GM18867 (cell line): ENCODE measurements at regions not wholly inside any gene's neighbourhood (a gene's known extent, or its start where the extent isn't known, plus 50 kb on each side); places are given as distances from the start of the nearest gene placed in this dataset.

ENCODE experiments used
- ATAC-seq: cut with Tn5 transposase; IDR thresholded peaks from one replicate; pipeline ENCODE4 v1.9.1; 2021; ENCODE audit warnings: mild to moderate bottlenecking, moderate library complexity; ENCODE audit not compliant: unreplicated experiment

DNA sequence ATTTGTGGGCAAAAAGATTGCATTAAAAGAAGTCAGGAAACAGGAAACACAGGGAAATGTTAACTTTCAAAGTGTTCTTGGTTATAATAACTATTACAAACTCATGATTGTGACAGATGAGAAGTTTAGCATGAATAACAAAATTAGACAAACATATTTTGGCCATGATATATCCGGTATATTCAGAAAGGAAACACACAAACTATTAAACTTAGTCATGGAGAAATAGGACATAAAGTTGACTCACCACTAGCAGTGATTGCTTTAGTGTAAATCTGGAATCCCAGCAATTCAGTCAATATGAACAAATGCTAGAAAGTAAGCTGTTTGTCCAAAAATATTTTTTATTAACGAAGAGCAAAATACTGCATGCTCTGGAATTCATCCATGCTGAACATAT, 1299.9 kb downstream of the C4orf33 start:
- ATAC-seq, result no peak

DNA sequence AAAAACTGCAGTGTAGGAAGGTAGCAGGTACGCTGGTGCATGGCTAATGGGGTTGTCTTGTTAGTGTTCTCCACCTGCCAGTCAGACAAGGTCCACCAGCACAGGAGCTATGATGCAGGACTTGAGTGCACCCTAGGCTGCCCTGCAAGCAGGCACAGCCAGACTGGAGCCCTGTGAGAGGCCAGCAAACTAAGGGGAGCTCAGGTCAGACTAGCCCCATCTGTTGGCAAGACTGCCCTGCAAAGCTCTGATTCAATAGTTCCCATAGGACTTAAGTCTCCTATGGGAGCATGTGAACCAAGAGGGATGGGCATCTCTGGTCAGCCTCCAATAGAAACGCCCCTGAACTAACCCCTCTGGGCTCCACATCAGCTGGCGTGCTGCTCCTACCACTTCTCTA, 1307.3 kb downstream of the C4orf33 start:
- ATAC-seq, result no peak

DNA sequence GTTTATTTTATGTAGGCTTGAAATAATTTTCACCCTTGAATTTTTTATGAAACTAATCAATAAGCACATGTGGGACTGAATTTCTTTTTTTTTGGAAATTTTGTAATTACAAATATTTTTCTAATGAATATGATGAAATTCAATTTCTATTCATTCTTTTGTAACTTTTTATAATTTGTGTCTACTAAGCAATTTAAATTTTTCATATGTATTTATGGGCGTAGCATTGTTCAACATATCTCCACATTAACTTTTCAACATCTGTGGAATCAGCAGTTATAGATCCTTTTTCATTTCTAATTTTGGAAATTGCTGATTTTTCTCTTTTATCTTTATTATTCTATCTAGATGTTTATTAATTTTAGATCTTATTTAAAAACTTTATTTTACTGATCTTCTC, 1320.3 kb downstream of the C4orf33 start:
- no peak for ATAC-seq

DNA sequence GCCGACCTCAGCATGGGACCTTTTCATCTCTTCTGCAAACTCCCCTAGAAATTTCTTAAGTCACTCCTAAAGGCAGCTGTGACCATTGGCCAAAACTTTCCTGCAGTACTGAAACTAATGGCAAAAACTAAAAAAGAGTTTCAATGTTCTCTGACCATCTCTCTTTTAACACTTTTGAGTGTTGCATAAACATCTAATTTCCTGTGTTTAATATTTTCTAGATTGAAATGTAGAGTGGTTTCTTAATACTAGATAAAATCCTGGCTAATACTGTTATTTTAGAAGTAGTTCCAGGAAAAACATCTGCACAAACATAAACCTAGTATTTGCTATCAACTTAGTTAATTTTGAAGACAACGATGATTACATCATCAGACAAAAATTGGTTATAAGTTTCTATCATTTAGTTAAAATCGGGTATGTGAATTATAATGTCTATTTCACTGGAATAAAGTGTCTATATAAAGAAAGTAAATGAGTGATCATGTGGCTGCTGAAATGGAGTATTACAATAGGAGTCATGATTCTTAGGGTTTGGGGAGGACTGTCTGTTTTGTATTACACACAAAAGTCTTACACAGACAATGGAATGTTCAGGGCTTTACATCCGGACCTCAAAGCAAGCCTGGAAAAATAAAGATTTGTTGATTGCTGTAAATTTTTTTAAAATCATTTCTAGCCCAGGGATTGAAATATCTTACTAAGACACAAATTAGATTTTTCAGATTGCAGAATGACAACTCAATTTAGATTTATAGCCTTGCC, 1323.4 kb downstream of the C4orf33 start:
- no peak for ATAC-seq

DNA sequence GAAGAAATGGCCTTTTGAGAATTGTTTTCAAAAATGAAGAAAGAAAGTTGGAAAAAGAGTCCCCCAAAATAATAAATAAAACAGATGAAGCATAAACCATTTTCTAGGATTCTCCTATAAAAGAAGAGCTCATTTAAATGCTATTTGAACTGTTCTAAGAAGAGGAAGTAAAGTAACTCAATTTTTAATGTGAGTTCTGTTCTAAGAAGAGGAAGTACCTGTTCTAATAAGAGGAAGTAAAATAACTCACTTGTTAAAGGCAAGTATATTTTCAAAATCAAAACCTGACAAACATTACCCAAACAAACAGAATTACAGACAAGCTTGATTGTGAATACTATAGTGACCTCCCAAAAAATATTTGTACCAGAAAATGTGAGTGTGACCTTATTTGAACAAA, 1326.3 kb downstream of the C4orf33 start:
- no peak for ATAC-seq

DNA sequence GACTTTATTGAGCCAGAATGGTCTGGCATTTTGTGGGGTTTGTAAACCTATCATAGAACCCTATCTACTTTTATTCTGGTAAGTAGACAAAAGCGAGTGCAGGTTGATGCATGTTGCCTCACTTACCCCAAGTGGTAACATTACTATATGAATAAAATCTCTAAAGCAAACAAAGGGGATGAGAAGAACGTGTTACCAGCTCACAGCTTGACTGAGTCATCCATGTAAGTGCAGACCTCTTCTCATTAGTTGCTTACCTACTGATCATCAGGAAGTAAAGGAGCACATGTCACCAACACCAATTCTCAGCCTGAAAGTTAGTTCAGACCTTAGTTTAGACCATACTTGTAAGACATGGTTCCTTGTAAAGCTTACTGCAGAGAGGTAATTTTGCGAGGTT, 1328.3 kb downstream of the C4orf33 start:
- no peak for ATAC-seq

DNA sequence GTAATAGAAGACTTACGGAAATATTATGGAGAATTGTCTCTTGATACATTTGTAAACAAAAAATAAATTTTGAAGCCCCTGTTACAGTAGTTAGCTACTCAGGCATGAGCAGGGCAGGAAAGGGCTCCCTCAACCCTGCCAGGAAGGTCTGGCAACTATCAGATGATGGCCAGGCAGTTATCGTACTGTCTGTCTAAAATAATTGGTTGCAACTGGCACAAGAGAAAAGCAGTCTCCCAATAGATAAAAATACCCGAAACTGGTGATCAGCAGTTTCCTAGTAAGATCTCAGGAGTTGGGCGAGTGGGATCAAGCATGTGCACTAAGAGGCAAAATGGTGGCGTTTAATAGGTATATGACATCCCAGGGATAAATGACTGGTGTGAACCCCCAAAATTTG, 1336.3 kb downstream of the C4orf33 start:
- ATAC-seq, result no peak

DNA sequence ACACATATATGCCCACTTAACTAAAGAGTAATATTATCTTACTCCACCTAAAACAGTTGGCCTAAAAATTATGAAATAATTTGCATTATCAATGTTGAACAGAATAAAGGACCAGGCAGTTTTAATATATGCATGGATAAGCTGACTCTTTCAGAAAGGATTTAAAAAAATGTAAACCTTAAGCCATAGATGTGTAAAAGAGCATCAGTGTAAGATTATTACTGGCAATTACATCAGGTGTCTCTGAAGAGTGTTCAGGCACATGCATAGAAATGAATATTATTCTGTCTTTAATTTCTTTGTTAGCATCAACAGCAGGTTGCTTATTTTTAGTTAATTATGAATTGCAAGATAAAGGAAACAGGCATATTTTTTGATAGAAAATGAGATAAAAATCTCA, 1353.8 kb downstream of the C4orf33 start:
- no peak for ATAC-seq

DNA sequence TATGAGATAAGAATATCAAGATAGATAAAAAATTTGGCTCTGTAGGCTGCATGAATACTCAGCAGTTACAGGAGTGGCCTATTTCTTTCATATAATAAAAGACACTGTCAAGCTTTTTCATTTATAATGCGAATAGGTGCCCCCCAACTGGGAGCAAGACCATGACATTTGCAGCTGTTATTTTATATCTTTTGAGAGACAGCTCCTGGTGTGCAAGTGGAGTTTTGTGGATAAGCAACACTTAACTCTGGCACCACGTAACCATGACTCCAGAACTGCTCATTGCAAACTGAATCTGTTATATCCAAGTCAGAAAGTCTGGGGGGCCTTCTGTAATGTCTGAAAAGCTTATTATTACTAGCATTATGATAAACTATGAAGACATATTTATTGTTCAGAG, 1372.4 kb downstream of the C4orf33 start:
- ATAC-seq, result no peak

DNA sequence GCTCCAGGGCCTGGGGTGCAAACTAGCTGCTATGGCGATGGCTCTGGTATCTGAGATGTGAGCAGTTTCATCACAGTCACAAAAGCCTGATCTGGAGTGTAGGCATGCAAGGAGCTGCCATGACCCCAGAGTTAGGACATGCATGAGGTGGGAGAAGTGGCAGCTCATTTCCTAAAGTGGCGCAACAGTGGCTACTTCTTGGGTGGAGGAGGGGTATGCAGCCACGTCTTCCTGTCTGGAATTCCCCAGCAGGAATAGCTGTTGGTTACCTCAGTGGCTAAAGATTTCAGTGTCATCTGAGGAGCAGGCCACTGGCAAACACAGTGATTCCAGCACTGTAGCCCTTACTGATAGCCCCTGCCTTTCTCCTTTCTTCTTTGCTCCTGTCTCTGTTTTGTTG, 1382.5 kb downstream of the C4orf33 start:
- no peak for ATAC-seq

DNA sequence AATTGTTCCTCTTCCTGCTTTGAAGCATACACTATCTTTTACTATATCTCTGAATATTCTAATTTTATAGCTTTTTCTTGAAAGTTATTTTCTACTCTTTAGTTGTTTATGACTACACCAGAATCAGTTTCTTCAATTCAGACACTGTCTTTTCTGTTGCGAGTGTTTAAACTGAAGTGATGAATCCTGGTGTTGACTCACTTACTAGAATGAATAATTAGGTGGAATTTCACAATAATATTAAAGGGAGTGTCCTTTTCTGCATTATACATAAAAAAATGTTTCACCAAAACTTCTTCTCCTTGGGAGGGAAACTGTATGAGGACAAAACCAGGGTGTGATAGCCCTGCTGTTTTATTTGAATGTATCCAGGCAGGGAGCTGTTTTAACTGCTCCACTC, 1383.1 kb downstream of the C4orf33 start:
- no peak for ATAC-seq

DNA sequence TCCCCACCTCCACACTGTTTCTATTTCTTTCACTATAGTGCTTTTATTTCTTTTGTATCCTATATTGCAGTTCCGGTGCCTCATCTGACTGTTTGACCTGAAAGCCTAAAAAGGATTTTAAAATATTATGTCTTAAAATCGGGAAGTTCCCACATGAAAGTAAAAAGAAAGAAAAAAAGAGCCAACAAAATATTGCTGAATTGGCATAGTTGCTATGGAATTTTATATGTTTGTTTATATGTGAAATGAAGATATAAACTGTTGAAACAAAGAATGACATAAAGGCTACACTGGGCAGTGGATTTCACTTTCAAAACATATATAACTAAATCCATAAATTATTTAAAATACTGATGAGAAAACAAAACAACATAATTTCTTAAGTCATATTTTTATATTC, 1383.7 kb downstream of the C4orf33 start:
- no peak for ATAC-seq

DNA sequence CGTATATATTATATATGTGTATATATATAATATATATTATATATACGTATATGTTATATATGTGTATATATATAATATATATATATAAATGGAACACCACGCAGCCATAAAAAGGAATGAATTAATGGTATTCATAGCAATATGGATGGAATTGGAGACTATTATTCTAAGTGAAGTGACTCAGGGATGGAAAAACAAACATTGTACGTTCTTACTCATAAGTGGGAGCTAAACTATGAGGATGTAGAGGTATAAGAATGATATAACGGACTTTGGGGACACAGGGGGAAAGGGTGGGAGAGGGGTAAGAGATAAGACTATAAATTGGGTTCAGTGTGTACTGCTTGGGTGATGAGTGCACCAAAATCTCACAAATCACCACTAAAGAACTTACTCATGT, 1388.9 kb downstream of the C4orf33 start:
- ATAC-seq, result no peak

DNA sequence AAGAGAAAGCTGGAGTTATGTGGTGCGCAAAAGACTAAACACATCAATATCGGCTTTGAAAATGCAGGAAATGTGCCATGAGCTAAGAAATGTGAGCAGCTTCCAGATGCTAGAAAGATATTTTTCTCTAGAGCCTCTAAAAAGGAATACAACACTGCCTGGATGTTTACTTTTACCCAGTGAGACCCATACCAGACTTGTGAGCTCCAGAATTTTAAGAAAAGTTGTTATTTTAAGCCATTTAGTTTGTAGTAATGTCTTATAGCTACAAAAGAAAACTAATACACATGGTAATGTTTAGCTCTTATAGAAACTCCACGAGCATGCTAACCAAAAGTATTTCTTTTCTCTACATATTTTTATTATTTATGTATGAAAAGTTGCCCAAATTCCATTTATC, 1389.4 kb downstream of the C4orf33 start:
- ATAC-seq, result no peak

DNA sequence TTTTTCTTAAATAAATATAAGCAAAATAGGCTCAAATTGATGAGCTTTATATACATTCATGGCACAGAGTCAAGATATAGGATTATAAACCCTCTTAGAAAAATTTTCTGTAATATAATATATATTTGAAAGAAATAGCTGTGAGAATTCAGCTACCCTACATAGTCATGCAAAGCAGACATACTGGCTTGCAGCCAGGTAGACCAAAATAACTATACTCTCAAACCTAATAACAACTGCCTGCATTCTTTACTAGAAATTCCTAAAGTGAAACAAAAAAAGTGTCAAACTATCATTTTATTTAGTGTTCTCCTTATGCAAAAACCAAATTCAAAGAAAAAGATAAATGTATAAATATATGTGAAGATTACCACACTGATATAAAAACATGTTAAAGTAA, 1390.2 kb downstream of the C4orf33 start:
- ATAC-seq, result no peak

DNA sequence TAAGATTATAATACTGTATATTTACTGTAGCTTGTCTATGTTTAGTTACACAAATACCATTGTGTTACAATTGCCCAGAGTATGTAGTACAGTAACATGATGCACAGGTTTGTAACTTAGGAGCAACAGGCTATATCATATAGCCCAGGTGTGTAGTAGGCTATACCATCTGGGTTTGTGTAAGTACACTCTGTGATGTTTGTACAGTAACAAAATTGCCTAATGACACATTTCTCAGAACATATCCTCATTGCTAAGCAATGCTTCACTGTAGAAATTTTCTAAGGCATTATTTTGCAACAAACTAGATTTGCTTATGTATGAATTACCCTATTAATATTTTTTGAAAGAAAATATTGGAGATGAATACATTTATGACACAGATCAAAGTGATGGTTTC, 1390.9 kb downstream of the C4orf33 start:
- no peak for ATAC-seq

DNA sequence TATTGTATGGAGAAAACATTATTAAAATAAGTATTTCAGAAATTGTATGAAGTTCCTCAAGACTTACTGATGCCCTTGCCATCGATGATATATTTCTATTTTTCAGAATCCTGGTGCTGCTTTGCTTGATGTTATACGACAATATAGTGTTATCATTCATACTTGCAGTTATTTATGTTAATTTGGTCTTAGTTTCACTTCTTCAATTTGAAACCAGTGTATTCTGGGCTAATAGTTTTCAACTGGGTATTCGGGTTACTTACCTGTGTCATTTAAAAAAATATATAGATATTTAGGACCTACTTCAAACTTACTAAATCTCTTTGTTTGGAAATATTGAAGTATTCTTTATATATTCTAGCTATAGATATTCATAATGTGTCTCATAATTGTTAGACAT, 1414.7 kb downstream of the C4orf33 start:
- ATAC-seq, result no peak

DNA sequence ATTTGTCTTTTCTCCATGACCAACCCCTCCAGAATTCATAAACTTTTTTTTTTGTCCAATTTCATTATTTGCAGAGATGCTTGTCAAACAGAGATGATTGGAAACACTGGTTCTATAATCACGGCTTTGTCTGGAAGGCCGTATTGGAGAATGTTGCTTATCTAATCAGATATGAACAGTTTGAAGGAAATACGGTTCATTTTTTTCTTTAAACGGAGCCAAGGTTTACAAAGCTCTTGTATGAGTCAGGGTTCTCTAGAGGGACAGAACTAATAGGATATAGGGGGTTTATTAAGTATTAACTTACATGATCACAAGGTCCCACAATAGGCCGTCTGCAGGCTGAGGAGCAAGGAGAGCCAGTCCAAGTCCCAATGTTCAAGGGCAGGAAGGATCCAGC, 1415.8 kb downstream of the C4orf33 start:
- ATAC-seq, result no peak

DNA sequence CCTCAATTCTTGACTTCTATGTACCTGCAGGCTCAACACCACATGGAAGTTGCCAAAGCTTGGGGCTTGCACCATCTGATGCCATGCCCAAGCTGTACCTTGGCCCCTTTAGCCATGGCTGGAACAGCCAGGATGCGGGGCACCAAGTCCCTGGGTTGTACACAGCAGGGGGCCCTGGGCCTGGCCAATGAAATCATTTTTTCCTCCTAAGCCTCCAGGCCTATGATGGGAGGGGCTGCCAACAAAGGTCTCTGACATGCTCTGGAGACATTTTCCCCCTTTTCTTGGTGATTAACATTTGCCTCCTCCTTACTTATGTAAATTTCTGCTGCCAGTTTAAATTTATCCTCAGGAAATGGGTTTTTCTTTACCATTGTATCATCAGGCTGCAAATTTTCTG, 1428.1 kb downstream of the C4orf33 start:
- ATAC-seq, result no peak

DNA sequence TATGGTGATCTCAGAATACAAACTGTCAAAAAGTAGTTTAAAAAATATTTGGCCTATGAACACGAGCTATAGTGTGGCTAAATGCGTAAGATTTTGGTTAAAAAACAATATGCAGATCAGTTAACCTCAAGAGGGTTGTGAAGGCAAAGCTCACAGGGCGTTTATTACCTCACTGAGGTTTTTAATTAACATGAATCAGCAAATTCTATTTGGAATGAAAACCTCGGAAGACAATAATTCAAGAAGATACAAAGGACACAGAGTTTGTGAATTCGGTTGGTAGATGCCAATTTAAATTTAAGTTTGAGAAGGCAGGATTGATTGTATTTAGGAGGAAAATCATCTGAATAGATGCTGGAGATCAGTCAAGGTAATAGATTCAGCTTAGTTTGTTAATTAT, 1434.6 kb downstream of the C4orf33 start:
- no peak for ATAC-seq

DNA sequence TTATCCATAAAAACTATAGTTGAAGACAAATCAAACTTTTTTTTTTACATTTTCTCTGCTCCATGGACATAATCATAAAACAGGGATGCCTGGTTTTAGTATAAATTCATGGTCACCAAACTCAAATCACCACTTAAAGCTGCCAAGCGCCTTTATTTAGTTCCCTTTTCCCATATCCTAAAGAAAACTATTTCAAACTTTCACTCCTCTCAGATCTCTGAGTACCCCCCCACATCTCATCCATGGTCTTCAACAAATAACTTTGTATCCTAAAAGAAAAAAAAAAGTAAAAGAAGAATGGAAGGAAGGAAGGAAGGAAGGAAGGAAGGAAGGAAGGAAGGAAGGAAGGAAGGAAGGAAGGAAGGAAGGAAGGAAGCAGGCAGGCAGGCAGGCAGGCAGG, 1438.7 kb downstream of the C4orf33 start:
- no peak for ATAC-seq

DNA sequence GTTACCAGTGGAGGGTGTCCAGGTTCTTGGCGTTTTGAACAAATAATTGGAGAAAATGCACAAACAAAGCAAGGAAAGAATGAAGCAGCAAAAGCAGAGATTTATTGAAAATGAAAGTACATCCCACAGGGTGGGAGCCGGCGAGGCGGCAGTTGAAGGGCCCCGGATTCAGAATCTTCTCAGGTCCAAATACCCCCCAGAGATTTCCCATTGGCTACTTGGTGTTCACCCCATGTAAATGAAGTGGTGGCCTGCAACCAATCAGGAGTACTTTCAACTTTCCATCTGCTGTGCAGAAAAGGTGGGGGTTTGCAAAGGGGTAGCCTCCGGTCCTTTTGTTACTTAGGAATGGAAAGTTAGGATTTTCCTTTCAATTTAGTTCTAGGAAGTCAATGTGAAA, 1447.0 kb downstream of the C4orf33 start:
- no peak for ATAC-seq

DNA sequence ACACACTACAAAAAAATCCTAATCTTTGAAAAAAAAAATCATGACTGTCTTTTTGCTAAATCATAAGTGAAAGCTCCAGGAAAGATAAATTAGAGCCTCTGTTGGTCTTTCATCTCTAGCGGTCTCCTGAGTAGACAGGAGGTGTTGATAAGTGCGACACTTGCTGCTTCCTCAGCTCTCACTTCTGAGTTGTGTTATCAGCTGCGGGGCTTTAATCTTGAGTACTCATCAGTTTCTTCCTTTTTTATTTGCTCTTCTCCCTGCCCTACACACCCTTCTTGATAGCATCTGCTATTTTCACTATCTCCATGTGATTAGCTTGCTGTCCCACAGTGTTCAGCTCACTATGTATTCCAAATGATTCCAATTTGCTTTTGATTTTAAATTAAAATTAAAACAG, 1449.2 kb downstream of the C4orf33 start:
- ATAC-seq, result no peak
